SK-N-SH (cell line): ENCODE measurements at regions not wholly inside any gene's neighbourhood (a gene's known extent, or its start where the extent isn't known, plus 50 kb on each side); places are given as distances from the start of the nearest gene placed in this dataset.

Source experiments
- CTCF ChIP-seq: fragments of 200-600 bp; sonication (generic); IDR thresholded peaks from 2 replicates; pipeline ENCODE4 v1.6.1; 2017; ENCODE audit warnings: antibody characterized with exemption, mild to moderate bottlenecking, moderate library complexity
- EP300 ChIP-seq, 2 experiments: IDR thresholded peaks; 2 replicates each; pipeline versions ENCODE4 v1.4.0 to v1.6.1; 2012; ENCODE audit warnings: borderline replicate concordance in 1 of 2, low read depth in 1 of 2, low read length in 1 of 2
- JUND ChIP-seq: IDR thresholded peaks from 2 replicates; pipeline ENCODE4 v1.4.0; 2012
- NFIC ChIP-seq: IDR thresholded peaks from 2 replicates; pipeline ENCODE4 v1.4.0; 2012; ENCODE audit warnings: borderline replicate concordance
- POLR2AphosphoS5 ChIP-seq: IDR thresholded peaks from 2 replicates; pipeline ENCODE4 v1.6.1; 2012; ENCODE audit warnings: low read depth, low read length
- RAD21 ChIP-seq: IDR thresholded peaks from 2 replicates; pipeline ENCODE4 v1.6.1; 2012; ENCODE audit warnings: mild to moderate bottlenecking, low read length
- TAF1 ChIP-seq: IDR thresholded peaks from 2 replicates; pipeline ENCODE4 v1.6.1; 2012; ENCODE audit warnings: low read depth, mild to moderate bottlenecking, low read length, moderate library complexity, borderline replicate concordance
- USF1 ChIP-seq: IDR thresholded peaks from 2 replicates; pipeline ENCODE4 v1.4.0; 2012; ENCODE audit warnings: low read depth, borderline replicate concordance
- YY1 ChIP-seq: IDR thresholded peaks from 2 replicates; pipeline ENCODE4 v1.4.0; 2012; ENCODE audit warnings: low read depth, mild to moderate bottlenecking
- TF ChIP-seq, protein P1 (sequence below): IDR thresholded peaks from 2 replicates; pipeline ENCODE4 v1.6.1; 2012; ENCODE audit warnings: mild to moderate bottlenecking, low read depth, low read length, moderate library complexity
- TF ChIP-seq, protein P2 (sequence below): IDR thresholded peaks from 2 replicates; pipeline ENCODE4 v1.4.0; 2012; ENCODE audit warnings: low read depth

GRCh38 chr15:60222404-60222803 is 175.4 kb downstream of the ANXA2 start:
- TF ChIP-seq RAD21 (no peak), CTCF (no peak), EP300 (IDR thresholded peaks at IDR 0.05; ENCODE audit: borderline replicate concordance in 1 of 2, low read depth in 1 of 2, low read length in 1 of 2) (no peak), JUND (no peak), TAF1 (no peak), NFIC (no peak), POLR2AphosphoS5 (no peak), USF1 (no peak), YY1 (no peak)
- TF ChIP-seq, protein P1, sequence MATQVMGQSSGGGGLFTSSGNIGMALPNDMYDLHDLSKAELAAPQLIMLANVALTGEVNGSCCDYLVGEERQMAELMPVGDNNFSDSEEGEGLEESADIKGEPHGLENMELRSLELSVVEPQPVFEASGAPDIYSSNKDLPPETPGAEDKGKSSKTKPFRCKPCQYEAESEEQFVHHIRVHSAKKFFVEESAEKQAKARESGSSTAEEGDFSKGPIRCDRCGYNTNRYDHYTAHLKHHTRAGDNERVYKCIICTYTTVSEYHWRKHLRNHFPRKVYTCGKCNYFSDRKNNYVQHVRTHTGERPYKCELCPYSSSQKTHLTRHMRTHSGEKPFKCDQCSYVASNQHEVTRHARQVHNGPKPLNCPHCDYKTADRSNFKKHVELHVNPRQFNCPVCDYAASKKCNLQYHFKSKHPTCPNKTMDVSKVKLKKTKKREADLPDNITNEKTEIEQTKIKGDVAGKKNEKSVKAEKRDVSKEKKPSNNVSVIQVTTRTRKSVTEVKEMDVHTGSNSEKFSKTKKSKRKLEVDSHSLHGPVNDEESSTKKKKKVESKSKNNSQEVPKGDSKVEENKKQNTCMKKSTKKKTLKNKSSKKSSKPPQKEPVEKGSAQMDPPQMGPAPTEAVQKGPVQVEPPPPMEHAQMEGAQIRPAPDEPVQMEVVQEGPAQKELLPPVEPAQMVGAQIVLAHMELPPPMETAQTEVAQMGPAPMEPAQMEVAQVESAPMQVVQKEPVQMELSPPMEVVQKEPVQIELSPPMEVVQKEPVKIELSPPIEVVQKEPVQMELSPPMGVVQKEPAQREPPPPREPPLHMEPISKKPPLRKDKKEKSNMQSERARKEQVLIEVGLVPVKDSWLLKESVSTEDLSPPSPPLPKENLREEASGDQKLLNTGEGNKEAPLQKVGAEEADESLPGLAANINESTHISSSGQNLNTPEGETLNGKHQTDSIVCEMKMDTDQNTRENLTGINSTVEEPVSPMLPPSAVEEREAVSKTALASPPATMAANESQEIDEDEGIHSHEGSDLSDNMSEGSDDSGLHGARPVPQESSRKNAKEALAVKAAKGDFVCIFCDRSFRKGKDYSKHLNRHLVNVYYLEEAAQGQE: no peak
- TF ChIP-seq, protein P2, sequence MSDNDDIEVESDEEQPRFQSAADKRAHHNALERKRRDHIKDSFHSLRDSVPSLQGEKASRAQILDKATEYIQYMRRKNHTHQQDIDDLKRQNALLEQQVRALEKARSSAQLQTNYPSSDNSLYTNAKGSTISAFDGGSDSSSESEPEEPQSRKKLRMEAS: no peak
